ENCODE measurements at regions not wholly inside any gene's neighbourhood (a gene's known extent, or its start where the extent isn't known, plus 50 kb on each side); places are given as distances from the start of the nearest gene placed in this dataset.

DNA sequence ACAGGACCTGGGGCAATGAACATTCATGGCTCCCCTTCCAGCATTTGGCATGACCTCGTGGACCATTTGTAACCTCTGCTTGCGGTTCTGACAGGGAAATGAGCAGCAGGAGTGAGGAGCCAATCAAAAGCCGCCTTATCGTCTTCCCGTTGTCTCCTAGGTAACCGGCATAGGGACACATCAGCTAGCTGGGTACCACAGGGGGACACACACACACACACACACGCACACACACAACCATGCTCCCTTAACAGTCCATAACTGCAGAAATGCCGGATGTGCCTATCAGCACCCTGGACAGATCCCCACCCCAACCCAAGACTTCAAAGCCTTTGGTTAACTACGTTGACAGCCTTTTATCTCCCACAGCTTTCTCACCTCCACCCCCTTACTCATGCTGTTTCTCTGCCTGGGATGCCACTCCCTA, 53.4 kb upstream of the CCDC174 start (continued):
- no peak for TF ChIP-seq RBM22 (IDR thresholded peaks at IDR 0.05; ENCODE audit: low read depth, low read length, poor library complexity, severe bottlenecking)
- TF ChIP-seq POLR2B (IDR thresholded peaks at IDR 0.05; ENCODE audit: low read depth, partially characterized antibody): no peak
- TF ChIP-seq POLR2AphosphoS5 (IDR thresholded peaks at IDR 0.05; ENCODE audit: control insufficient read depth, insufficient read depth, low read depth, low read length): no peak
- TF ChIP-seq SMAD4 (CRISPR knock-in tag; conservative IDR thresholded peaks at IDR 0.05): peak; percentile 73
- no peak for TF ChIP-seq EWSR1 (IDR thresholded peaks at IDR 0.05; ENCODE audit: borderline replicate concordance, low read depth, partially characterized antibody)
- TF ChIP-seq STAG1 (CRISPR knock-in tag; IDR thresholded peaks at IDR 0.05; ENCODE audit: borderline replicate concordance): peak; percentile 43; the same call in 1 of the 2 replicates
- peak; percentile 50; the same call in 1 of the 2 replicates for TF ChIP-seq DDX20 (tag; IDR thresholded peaks at IDR 0.05; ENCODE audit: low read depth)
- no peak; a peak in 1 of 4 replicates for TF ChIP-seq MAZ (CRISPR knock-in tag; conservative IDR thresholded peaks at IDR 0.05 in 1 of 2, IDR thresholded peaks at IDR 0.05 in 1 of 2)
- no peak for TF ChIP-seq FOXK2 (conservative IDR thresholded peaks at IDR 0.05 in 1 of 2, IDR thresholded peaks at IDR 0.05 in 1 of 2; ENCODE audit: low read depth in 2 of 2)
- TF ChIP-seq HMGN3 (IDR thresholded peaks at IDR 0.05; ENCODE audit: borderline replicate concordance, extremely low read depth, insufficient read length, low read depth, low read length): no peak
- peak; percentile 39 for TF ChIP-seq MEIS2 (IDR thresholded peaks at IDR 0.05; ENCODE audit: partially characterized antibody)
- no peak for TF ChIP-seq ZFX (CRISPR knock-in tag; IDR thresholded peaks at IDR 0.05)
- TF ChIP-seq, protein P1, sequence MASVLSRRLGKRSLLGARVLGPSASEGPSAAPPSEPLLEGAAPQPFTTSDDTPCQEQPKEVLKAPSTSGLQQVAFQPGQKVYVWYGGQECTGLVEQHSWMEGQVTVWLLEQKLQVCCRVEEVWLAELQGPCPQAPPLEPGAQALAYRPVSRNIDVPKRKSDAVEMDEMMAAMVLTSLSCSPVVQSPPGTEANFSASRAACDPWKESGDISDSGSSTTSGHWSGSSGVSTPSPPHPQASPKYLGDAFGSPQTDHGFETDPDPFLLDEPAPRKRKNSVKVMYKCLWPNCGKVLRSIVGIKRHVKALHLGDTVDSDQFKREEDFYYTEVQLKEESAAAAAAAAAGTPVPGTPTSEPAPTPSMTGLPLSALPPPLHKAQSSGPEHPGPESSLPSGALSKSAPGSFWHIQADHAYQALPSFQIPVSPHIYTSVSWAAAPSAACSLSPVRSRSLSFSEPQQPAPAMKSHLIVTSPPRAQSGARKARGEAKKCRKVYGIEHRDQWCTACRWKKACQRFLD (CRISPR knock-in tag; IDR thresholded peaks at IDR 0.05): peak; percentile 93
- TF ChIP-seq, protein P2, sequence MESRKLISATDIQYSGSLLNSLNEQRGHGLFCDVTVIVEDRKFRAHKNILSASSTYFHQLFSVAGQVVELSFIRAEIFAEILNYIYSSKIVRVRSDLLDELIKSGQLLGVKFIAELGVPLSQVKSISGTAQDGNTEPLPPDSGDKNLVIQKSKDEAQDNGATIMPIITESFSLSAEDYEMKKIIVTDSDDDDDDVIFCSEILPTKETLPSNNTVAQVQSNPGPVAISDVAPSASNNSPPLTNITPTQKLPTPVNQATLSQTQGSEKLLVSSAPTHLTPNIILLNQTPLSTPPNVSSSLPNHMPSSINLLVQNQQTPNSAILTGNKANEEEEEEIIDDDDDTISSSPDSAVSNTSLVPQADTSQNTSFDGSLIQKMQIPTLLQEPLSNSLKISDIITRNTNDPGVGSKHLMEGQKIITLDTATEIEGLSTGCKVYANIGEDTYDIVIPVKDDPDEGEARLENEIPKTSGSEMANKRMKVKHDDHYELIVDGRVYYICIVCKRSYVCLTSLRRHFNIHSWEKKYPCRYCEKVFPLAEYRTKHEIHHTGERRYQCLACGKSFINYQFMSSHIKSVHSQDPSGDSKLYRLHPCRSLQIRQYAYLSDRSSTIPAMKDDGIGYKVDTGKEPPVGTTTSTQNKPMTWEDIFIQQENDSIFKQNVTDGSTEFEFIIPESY (CRISPR knock-in tag; IDR thresholded peaks at IDR 0.05): no peak
- TF ChIP-seq, protein P3, sequence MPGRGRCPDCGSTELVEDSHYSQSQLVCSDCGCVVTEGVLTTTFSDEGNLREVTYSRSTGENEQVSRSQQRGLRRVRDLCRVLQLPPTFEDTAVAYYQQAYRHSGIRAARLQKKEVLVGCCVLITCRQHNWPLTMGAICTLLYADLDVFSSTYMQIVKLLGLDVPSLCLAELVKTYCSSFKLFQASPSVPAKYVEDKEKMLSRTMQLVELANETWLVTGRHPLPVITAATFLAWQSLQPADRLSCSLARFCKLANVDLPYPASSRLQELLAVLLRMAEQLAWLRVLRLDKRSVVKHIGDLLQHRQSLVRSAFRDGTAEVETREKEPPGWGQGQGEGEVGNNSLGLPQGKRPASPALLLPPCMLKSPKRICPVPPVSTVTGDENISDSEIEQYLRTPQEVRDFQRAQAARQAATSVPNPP (IDR thresholded peaks at IDR 0.05; ENCODE audit: borderline replicate concordance, insufficient read depth, insufficient read length): no peak
- TF ChIP-seq ZNF445 (CRISPR knock-in tag; IDR thresholded peaks at IDR 0.05; ENCODE audit: low read depth): no peak
- peak in 1 of 2 experiments; percentile 12; a peak in 1 of 4 replicates for TF ChIP-seq KDM1A (IDR thresholded peaks at IDR 0.05)
- TF ChIP-seq ZNF197 (CRISPR knock-in tag; IDR thresholded peaks at IDR 0.05; ENCODE audit: low read depth): peak; percentile 97
- no peak for TF ChIP-seq BRCA1 (IDR thresholded peaks at IDR 0.05)
- no peak for TF ChIP-seq BRCA1 (CRISPR knock-in tag; IDR thresholded peaks at IDR 0.05)
- TF ChIP-seq HDAC3 (IDR thresholded peaks at IDR 0.05; ENCODE audit: borderline replicate concordance, partially characterized antibody): no peak
- TF ChIP-seq NR2C2 (CRISPR knock-in tag; IDR thresholded peaks at IDR 0.05): peak; percentile 62; the same call in 1 of the 2 replicates
- no peak for TF ChIP-seq NR2C2 (tag; IDR thresholded peaks at IDR 0.05)
- TF ChIP-seq ZNF324 (CRISPR knock-in tag; IDR thresholded peaks at IDR 0.05): no peak
- TF ChIP-seq SIX5 (IDR thresholded peaks at IDR 0.05; ENCODE audit: borderline replicate concordance in 1 of 2, insufficient read depth in 1 of 2, low read depth in 1 of 2, low read length in 2 of 2): no peak

Data from K562 (cell line).